SJSA1 (cell line): ENCODE measurements at regions not wholly inside any gene's neighbourhood (a gene's known extent, or its start where the extent isn't known, plus 50 kb on each side); places are given as distances from the start of the nearest gene placed in this dataset.
"Not testable (repeated sequence)": the region's sequence is repeated elsewhere in the genome, so short reads cannot be mapped to it uniquely, and the experiment has no call there.

Experiments used
- DNase-seq, 2 experiments: peaks; one replicate each; pipeline ENCODE4 v3.0.0-alpha.2; 2015 to 2020; ENCODE audit warnings: low spot score in 2 of 2, low read depth in 1 of 2
- H3K27ac ChIP-seq: fragments of 250-450 bp; sonication (Bioruptor Pico); 2 replicates; pipeline ENCODE4 v1.5.1; 2020; ENCODE audit warnings: mild to moderate bottlenecking, moderate library complexity
- H3K27me3 ChIP-seq: fragments of 250-450 bp; sonication (Bioruptor Pico); replicated peaks from 2 replicates; pipeline ENCODE4 v1.5.1; 2020; ENCODE audit warnings: mild to moderate bottlenecking, moderate library complexity
- H3K36me3 ChIP-seq: fragments of 250-450 bp; sonication (Bioruptor Pico); 2 replicates; pipeline ENCODE4 v1.5.1; 2020; ENCODE audit warnings: mild to moderate bottlenecking
- H3K4me1 ChIP-seq: fragments of 250-450 bp; sonication (Bioruptor Pico); replicated peaks from 2 replicates; pipeline ENCODE4 v1.6.1; 2021; ENCODE audit warnings: mild to moderate bottlenecking
- H3K4me3 ChIP-seq: fragments of 250-450 bp; sonication (Bioruptor Pico); 2 replicates; pipeline ENCODE4 v1.5.1; 2020; ENCODE audit warnings: mild to moderate bottlenecking
- H3K9me3 ChIP-seq: fragments of 250-450 bp; sonication (Bioruptor Pico); replicated peaks from 2 replicates; pipeline ENCODE4 v1.5.1; 2020; ENCODE audit warnings: mild to moderate bottlenecking

GRCh38 chr3:106126067-106126845 is 257.4 kb upstream of the CBLB start:
- Histone ChIP-seq H3K9me3 (no peaks in the 10 kb centered on the region), H3K4me1 (peaks cover 14% of the 10 kb centered on the region), H3K27ac (peak overlapping the region; percentile 30), H3K4me3 (no peak overlapping the region), H3K27me3 (no peaks in the 10 kb centered on the region), H3K36me3 (no peaks in the 10 kb centered on the region)
- DNase-seq, result peak in 1 of 2 experiments; percentile 3

GRCh38 chr3:106126846-106127235 is 258.0 kb upstream of the CBLB start:
- H3K9me3 ChIP-seq, result no peaks in the 10 kb centered on the region
- H3K27me3 ChIP-seq, result no peaks in the 10 kb centered on the region
- no peak overlapping the region for H3K4me3 ChIP-seq
- DNase-seq, result no peak
- H3K4me1 ChIP-seq, result peaks cover 16% of the 10 kb centered on the region
- peak overlapping the region; percentile 30; the same call in 1 of the 2 replicates for H3K27ac ChIP-seq
- no peaks in the 10 kb centered on the region for H3K36me3 ChIP-seq

DNA sequence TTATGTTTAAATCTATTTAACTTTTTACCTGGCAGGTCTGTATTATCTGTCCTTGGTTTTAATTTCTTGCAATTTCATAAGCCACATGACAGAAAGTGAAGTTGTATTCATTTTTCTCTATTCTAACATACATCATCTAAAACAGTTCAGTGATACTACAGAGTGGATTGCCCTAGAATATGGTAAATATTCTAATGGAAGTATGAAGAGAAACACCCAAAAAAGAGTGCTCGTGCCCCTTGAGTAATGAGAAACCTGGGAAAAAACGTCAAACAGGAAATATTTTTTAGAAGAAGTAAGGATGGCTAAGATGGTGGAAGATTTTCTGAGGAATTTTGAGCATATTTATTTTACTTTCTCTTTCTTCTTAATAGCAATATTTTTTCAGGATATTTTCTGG is 261.1 kb upstream of the CBLB start:
- Histone ChIP-seq H3K4me3 (no peak overlapping the region), H3K9me3 (no peaks in the 10 kb centered on the region), H3K27me3 (no peaks in the 10 kb centered on the region), H3K4me1 (peaks cover 16% of the 10 kb centered on the region), H3K27ac (no peak overlapping the region), H3K36me3 (no peaks in the 10 kb centered on the region)
- no peak for DNase-seq

DNA sequence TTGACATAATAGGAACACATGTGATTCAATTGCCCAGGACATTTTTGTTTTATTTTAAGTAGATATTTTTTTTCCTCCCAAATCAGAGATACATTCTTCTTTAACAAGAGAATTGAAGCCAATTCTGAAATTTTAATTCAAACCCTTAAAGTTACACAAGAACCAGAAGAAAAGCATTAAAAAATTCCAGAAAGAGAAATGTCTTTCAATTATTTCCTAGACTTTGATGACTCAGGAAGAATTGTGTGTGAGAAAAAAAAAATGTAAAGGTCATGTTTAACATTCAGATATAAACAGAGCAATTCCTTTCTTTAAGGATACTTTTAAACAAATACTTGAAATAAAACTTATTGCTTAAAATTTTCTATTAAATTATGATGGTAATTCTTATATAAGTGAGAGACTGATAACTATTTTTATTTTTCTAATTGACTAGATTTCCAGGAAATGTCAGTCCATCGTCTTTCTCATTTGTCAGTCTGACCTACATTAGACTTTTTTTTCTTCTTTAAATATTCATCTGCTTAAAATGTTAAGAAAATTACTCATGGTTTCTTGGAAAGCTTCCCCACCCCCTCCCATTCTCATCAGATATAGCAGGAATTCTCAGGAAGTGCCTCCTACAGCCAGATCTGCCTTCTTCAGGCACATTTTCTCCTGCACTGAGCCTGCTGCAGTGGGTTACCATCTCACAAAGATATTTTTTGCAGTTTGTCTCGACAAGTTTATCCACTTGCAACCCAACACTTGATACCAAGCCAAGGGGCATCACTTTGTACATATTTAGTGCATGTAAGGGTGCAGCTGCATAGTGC is 261.8 kb upstream of the CBLB start:
- peaks cover 14% of the 10 kb centered on the region for H3K4me1 ChIP-seq
- H3K36me3 ChIP-seq, result no peaks in the 10 kb centered on the region
- peak in 1 of 2 experiments; percentile 32 for DNase-seq
- no peaks in the 10 kb centered on the region for H3K9me3 ChIP-seq
- 0 out of 2 replicates have a peak overlapping the region, but pooled peaks have one; percentile 0 for H3K27ac ChIP-seq
- H3K27me3 ChIP-seq, result no peaks in the 10 kb centered on the region
- H3K4me3 ChIP-seq, result no peak overlapping the region

DNA sequence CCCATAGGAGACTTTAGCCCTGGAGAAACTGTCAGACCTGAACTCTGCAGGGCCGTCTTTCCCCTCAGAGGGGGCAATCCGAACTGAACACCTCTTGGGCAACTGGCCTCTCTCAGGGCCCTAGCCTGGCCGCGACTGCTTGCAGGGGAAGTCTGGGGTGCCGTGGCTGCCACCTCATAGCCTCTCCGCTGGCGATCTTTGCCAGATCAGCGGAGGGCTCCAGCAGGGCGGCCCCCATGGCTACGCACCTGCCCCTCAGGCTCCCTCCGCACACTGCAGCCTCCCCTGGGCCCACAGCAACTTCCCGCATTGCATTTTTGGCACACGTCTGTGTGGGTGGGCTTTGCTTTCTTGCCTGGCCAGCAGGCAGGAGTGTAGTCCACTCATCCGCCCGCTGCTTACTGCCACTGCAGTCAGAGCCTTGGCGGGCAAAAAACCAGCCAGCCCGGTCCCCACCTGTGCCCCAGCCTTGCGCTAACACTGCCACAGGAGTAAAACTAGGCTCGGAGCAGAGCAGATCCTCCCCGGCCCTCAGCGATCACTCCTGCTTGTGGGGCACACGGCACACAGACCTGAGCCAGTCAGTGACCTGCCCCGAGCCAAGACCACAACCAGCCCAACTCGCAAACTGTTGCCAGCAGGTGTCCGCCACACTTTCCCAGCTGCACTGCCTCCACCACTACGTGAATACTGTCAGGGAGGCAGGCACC is 266.8 kb upstream of the CBLB start:
- Histone ChIP-seq H3K4me3 (no peak overlapping the region), H3K9me3 (no peaks in the 10 kb centered on the region), H3K4me1 (peaks cover 8% of the 10 kb centered on the region), H3K27ac (no peak overlapping the region), H3K27me3 (no peaks in the 10 kb centered on the region), H3K36me3 (no peaks in the 10 kb centered on the region)
- no peak for DNase-seq

- no peaks in the 10 kb centered on the region for H3K36me3 ChIP-seq
Measured at GRCh38 chr3:106139826-106140225, 271.0 kb upstream of the CBLB start.

DNA sequence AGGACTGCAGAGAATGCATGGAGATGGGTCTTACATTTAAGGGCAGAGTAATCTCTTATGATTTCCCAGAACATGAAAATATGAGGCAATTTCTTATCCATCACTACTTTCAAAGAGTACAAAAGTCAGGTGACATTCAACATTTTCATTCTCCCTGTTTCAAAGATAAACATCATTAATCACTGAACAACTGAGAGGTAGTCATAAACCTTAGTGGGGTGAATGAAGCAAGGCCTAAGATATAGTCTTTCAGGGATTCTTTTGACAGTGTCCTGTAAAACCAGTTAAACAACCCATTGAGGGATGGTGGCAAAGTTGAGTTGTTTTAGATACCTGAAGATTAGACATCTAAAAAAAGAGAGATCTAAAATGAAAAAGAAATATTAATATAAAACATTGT is 271.6 kb upstream of the CBLB start:
- DNase-seq, result no peak
- Histone ChIP-seq H3K9me3 (no peaks in the 10 kb centered on the region), H3K36me3 (no peaks in the 10 kb centered on the region)

More at GRCh38 chr3:106139826-106140225, 271.0 kb upstream of the CBLB start:
- H3K4me1 ChIP-seq, result no peaks in the 10 kb centered on the region
- no peak for DNase-seq
- H3K9me3 ChIP-seq, result no peaks in the 10 kb centered on the region
- H3K27me3 ChIP-seq, result no peaks in the 10 kb centered on the region
- no peak overlapping the region for H3K27ac ChIP-seq
- H3K4me3 ChIP-seq, result no peak overlapping the region

GRCh38 chr3:106144030-106144429 is 275.2 kb upstream of the CBLB start:
- Histone ChIP-seq H3K36me3 (no peaks in the 10 kb centered on the region), H3K4me3 (no peak overlapping the region), H3K4me1 (no peaks in the 10 kb centered on the region), H3K27ac (no peak overlapping the region), H3K9me3 (no peaks in the 10 kb centered on the region), H3K27me3 (no peaks in the 10 kb centered on the region)
- DNase-seq, result no peak

More for the DNA sequence above, 271.6 kb upstream of the CBLB start:
- H3K4me1 ChIP-seq, result no peaks in the 10 kb centered on the region
- no peak overlapping the region for H3K27ac ChIP-seq
- H3K4me3 ChIP-seq, result no peak overlapping the region
- H3K27me3 ChIP-seq, result no peaks in the 10 kb centered on the region

GRCh38 chr3:106148440-106149082 is 279.7 kb upstream of the CBLB start:
- not testable (repeated sequence) for H3K27me3 ChIP-seq, H3K4me3 ChIP-seq, H3K36me3 ChIP-seq, DNase-seq, H3K27ac ChIP-seq, H3K9me3 ChIP-seq, H3K4me1 ChIP-seq

GRCh38 chr3:106157411-106157810 is 288.6 kb upstream of the CBLB start:
- Histone ChIP-seq H3K9me3 (no peaks in the 10 kb centered on the region), H3K4me1 (no peaks in the 10 kb centered on the region), H3K27ac (no peak overlapping the region), H3K36me3 (no peaks in the 10 kb centered on the region), H3K4me3 (no peak overlapping the region), H3K27me3 (no peaks in the 10 kb centered on the region)
- no peak for DNase-seq

DNA sequence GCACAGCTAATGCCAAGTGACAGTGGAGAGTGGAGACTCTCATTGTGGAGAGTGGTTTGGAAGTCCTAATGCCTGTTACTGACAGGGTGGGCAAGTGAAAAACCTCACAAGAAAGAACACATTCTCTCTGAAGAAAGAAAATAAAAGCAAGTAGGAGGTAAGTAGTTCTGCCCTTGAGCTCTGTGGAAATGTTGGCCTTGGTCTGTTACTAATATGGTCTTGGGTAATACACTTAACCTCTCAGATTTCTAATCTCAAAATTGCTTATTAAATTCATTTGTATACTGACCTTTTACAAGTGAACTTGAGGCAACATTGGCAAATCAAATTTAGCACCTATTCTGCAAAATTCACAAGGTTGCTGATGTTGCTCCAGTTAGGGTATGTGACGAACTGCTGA is 291.6 kb upstream of the CBLB start:
- Histone ChIP-seq H3K27me3 (no peaks in the 10 kb centered on the region), H3K36me3 (no peaks in the 10 kb centered on the region), H3K4me3 (no peak overlapping the region), H3K9me3 (no peaks in the 10 kb centered on the region), H3K27ac (no peak overlapping the region), H3K4me1 (no peaks in the 10 kb centered on the region)
- DNase-seq, result no peak

DNA sequence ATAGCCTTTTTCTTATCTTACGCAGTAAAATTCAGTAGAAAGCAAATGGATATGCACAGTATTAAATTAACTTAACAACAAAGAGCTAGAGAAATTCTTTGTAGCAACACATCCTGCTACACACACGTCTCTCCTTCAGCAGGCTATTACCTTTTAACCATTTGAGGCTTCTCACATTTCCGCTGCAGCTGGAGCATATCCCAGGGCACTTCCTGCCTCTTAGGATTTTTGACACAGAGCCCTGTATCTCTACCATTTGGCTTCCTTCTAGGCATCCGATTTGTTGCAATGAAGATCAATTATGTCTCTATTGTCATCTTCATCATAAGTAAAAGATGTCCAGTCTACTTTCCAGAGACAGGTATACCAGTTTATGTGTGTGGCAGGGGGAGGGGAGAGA is 292.4 kb upstream of the CBLB start:
- Histone ChIP-seq H3K9me3 (no peaks in the 10 kb centered on the region), H3K27ac (no peak overlapping the region), H3K4me1 (no peaks in the 10 kb centered on the region), H3K36me3 (no peaks in the 10 kb centered on the region), H3K4me3 (no peak overlapping the region), H3K27me3 (no peaks in the 10 kb centered on the region)
- no peak for DNase-seq

DNA sequence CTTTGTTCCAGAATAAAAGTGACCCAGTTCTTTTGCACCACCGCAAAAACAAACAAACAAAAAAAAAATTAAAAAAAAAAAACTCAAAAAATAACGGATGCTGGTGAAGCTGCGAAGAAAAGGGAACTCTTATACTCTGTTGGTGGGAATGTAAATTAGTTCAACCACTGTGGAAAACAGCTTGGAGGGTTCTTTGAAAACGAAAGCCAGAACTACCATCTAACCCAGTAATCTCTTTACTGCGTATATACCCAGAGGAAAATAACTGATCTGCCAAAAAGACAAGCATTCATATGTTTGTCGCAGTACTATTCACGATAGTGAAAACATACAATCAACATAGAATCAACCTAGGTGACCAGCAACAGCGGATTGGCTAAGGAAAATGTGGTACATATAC is 298.9 kb upstream of the CBLB start:
- Histone ChIP-seq H3K9me3 (no peaks in the 10 kb centered on the region), H3K36me3 (no peaks in the 10 kb centered on the region), H3K27ac (no peak overlapping the region), H3K4me3 (no peak overlapping the region), H3K4me1 (no peaks in the 10 kb centered on the region), H3K27me3 (no peaks in the 10 kb centered on the region)
- no peak for DNase-seq
